Renal pelvis (tissue), 1 donor: ENCODE measurements at regions not wholly inside any gene's neighbourhood (a gene's known extent, or its start where the extent isn't known, plus 50 kb on each side); places are given as distances from the start of the nearest gene placed in this dataset.

ENCODE experiments used
- DNase-seq: peaks from one replicate; pipeline ENCODE4 v3.0.0-alpha.2; 2013

GRCh38 chr11:29782447-29782846 lies 234.4 kb downstream of the KCNA4 start:
- DNase-seq, result no peak

GRCh38 chr11:29781268-29781667 lies 235.6 kb downstream of the KCNA4 start:
- DNase-seq, result no peak

GRCh38 chr11:29780756-29781155 lies 236.1 kb downstream of the KCNA4 start:
- DNase-seq, result no peak

GRCh38 chr11:29773656-29774264 lies 243.1 kb downstream of the KCNA4 start:
- no peak for DNase-seq

GRCh38 chr11:29756871-29757270 lies 260.0 kb downstream of the KCNA4 start:
- no peak for DNase-seq

GRCh38 chr11:29755474-29755873 lies 261.4 kb downstream of the KCNA4 start:
- no peak for DNase-seq

GRCh38 chr11:29751618-29752017 lies 265.2 kb downstream of the KCNA4 start:
- no peak for DNase-seq

GRCh38 chr11:29750392-29750791 lies 266.4 kb downstream of the KCNA4 start:
- DNase-seq, result no peak

- no peak for DNase-seq
Observed at GRCh38 chr11:29734287-29734686, 282.5 kb downstream of the KCNA4 start.

- DNase-seq, result no peak
Observed at GRCh38 chr11:29713831-29714320, 303.0 kb downstream of the KCNA4 start.

- no peak for DNase-seq
Observed at GRCh38 chr11:29712616-29713015, 304.2 kb downstream of the KCNA4 start.

- DNase-seq, result no peak
Observed at GRCh38 chr11:29707924-29708323, 308.9 kb downstream of the KCNA4 start.

- no peak for DNase-seq
Observed at GRCh38 chr11:29685361-29685760, 331.5 kb downstream of the KCNA4 start.

- DNase-seq, result no peak
Observed at GRCh38 chr11:29682856-29683255, 334.0 kb downstream of the KCNA4 start.

- DNase-seq, result no peak
Observed at GRCh38 chr11:29679996-29680395, 336.8 kb downstream of the KCNA4 start.

GRCh38 chr11:29676993-29677392 lies 339.8 kb downstream of the KCNA4 start:
- no peak for DNase-seq

GRCh38 chr11:29669310-29669709 lies 347.5 kb downstream of the KCNA4 start:
- DNase-seq, result no peak

- no peak for DNase-seq
Observed at GRCh38 chr11:29657709-29658108, 359.1 kb downstream of the KCNA4 start.

- DNase-seq, result no peak
Observed at GRCh38 chr11:29656597-29656996, 360.2 kb downstream of the KCNA4 start.

- no peak for DNase-seq
Observed at GRCh38 chr11:29645373-29645772, 371.5 kb downstream of the KCNA4 start.

- no peak for DNase-seq
Observed at GRCh38 chr11:29641201-29641600, 375.6 kb downstream of the KCNA4 start.

GRCh38 chr11:29634744-29635143 lies 382.1 kb downstream of the KCNA4 start:
- no peak for DNase-seq

- DNase-seq, result no peak
Observed at GRCh38 chr11:29634244-29634643, 382.6 kb downstream of the KCNA4 start.

GRCh38 chr11:29629286-29629685 lies 387.5 kb downstream of the KCNA4 start:
- peak; percentile 21 for DNase-seq
